ENCODE measurements at regions not wholly inside any gene's neighbourhood (a gene's known extent, or its start where the extent isn't known, plus 50 kb on each side); places are given as distances from the start of the nearest gene placed in this dataset.

- WGBS: 93% methylated on average over 8 of the region's 8 CpGs
- Histone ChIP-seq H3K36me3 (no peaks in the 10 kb centered on the region), H3K4me1 (no peaks in the 10 kb centered on the region), H3K9me3 (peaks cover 0 to 8% (median 0%) of the 10 kb centered on the region in 4 donors), H3K27me3 (peaks cover 0 to 44% (median 3%) of the 10 kb centered on the region in 4 donors), H3K27ac (replicated peaks in 1 of 4) (no peak overlapping the region), H3K4me3 (no peak overlapping the region)
- DNase-seq (ENCODE audit: extremely low spot score): no peak
- TF ChIP-seq, protein P1, sequence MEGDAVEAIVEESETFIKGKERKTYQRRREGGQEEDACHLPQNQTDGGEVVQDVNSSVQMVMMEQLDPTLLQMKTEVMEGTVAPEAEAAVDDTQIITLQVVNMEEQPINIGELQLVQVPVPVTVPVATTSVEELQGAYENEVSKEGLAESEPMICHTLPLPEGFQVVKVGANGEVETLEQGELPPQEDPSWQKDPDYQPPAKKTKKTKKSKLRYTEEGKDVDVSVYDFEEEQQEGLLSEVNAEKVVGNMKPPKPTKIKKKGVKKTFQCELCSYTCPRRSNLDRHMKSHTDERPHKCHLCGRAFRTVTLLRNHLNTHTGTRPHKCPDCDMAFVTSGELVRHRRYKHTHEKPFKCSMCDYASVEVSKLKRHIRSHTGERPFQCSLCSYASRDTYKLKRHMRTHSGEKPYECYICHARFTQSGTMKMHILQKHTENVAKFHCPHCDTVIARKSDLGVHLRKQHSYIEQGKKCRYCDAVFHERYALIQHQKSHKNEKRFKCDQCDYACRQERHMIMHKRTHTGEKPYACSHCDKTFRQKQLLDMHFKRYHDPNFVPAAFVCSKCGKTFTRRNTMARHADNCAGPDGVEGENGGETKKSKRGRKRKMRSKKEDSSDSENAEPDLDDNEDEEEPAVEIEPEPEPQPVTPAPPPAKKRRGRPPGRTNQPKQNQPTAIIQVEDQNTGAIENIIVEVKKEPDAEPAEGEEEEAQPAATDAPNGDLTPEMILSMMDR (IDR thresholded peaks at IDR 0.05): no peak
- TF ChIP-seq POLR2AphosphoS5 (IDR thresholded peaks at IDR 0.05): no peak
- TF ChIP-seq EP300 (IDR thresholded peaks at IDR 0.05): no peak
- intact Hi-C loops (cut with DNase I): no loop called here
Observed at GRCh38 chr11:119921571-119921970, 192.6 kb upstream of the NECTIN1 start.

GRCh38 chr11:119920666-119921387 lies 191.8 kb upstream of the NECTIN1 start:
- intact Hi-C loops (cut with DNase I): no loop called here
- WGBS: 75% methylated on average over 27 of the region's 27 CpGs
- DNase-seq (ENCODE audit: extremely low spot score): no peak
- no peak overlapping the region for H3K27ac ChIP-seq (replicated peaks in 1 of 4)
- peaks cover 0 to under 1% (median 0%) of the 10 kb centered on the region in 4 donors for H3K9me3 ChIP-seq
- no peaks in the 10 kb centered on the region for H3K4me1 ChIP-seq
- no peaks in the 10 kb centered on the region for H3K36me3 ChIP-seq
- H3K27me3 ChIP-seq: peaks cover 0 to 46% (median 3%) of the 10 kb centered on the region in 4 donors
- TF ChIP-seq POLR2AphosphoS5 (IDR thresholded peaks at IDR 0.05) (no peak), POLR2A (IDR thresholded peaks at IDR 0.05; ENCODE audit: low read depth) (no peak), EP300 (IDR thresholded peaks at IDR 0.05) (no peak)
- TF ChIP-seq, protein P1 (IDR thresholded peaks at IDR 0.05): no peak
- no peak overlapping the region for H3K4me3 ChIP-seq

DNA sequence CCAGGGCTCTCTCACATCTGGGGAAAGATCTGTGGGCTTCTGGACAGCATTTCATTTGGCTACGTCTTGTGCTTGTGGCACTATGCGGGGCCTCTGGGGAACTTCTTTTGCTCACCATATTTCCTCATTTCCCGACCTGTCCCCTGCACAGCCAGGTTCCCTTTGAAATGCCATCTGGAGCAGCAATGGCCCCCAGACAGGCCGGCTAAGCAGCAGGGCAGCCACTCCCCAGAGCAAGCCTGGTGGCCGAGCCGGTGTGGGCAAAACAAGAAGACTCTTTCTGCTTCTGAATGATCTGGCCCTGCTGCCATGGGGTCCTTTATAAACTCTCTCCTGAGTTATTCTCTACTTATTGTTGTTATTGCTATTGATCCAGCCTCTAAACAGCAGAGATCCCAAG lies 190.7 kb upstream of the NECTIN1 start:
- Histone ChIP-seq H3K4me3 (no peak overlapping the region), H3K9me3 (no peaks in the 10 kb centered on the region), H3K27ac (replicated peaks in 1 of 4) (no peak overlapping the region), H3K36me3 (no peaks in the 10 kb centered on the region), H3K27me3 (peaks cover 0 to 46% (median 3%) of the 10 kb centered on the region in 4 donors), H3K4me1 (no peaks in the 10 kb centered on the region)
- WGBS: 59% methylated on average over 6 of the region's 6 CpGs
- DNase-seq (ENCODE audit: extremely low spot score): no peak
- intact Hi-C loops (cut with DNase I): no loop called here
- TF ChIP-seq EP300 (IDR thresholded peaks at IDR 0.05) (no peak), POLR2AphosphoS5 (IDR thresholded peaks at IDR 0.05) (no peak), POLR2A (IDR thresholded peaks at IDR 0.05; ENCODE audit: low read depth) (no peak)
- TF ChIP-seq, protein P1 (IDR thresholded peaks at IDR 0.05): no peak

DNA sequence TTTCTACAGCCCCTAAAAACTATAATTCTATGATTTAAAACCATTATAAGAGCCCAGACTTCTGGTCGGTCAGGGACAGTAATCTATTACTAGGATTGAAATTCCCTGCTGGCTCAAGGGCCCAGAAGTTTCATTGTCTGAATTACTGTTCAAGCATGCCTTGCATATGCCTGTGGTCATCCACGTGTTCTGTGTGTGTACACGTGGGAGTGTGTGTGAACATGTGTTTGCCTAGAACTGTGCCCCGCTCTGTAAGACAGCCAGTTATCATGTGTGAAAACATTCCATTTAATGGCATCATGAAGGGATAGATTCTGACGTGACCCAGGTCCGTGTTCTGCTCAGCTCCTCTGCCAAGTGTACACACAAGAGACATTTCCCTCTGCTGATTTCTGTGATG lies 189.3 kb upstream of the NECTIN1 start:
- no peaks in the 10 kb centered on the region for H3K4me1 ChIP-seq
- no peaks in the 10 kb centered on the region for H3K36me3 ChIP-seq
- intact Hi-C loops (cut with DNase I): no loop called here
- no peak overlapping the region for H3K27ac ChIP-seq (replicated peaks in 1 of 4)
- 53% methylated on average over 6 of the region's 6 CpGs for WGBS
- H3K27me3 ChIP-seq: peaks cover 0 to 50% (median 3%) of the 10 kb centered on the region in 4 donors
- no peak for DNase-seq (ENCODE audit: extremely low spot score)
- no peak for TF ChIP-seq POLR2A (IDR thresholded peaks at IDR 0.05; ENCODE audit: low read depth)
- TF ChIP-seq POLR2AphosphoS5 (IDR thresholded peaks at IDR 0.05): no peak
- no peak for TF ChIP-seq EP300 (IDR thresholded peaks at IDR 0.05)
- TF ChIP-seq, protein P1 (IDR thresholded peaks at IDR 0.05): no peak
- H3K4me3 ChIP-seq: no peak overlapping the region
- no peaks in the 10 kb centered on the region for H3K9me3 ChIP-seq

- TF ChIP-seq POLR2A (IDR thresholded peaks at IDR 0.05; ENCODE audit: low read depth): no peak
- no peak for TF ChIP-seq EP300 (IDR thresholded peaks at IDR 0.05)
- no peak for TF ChIP-seq POLR2AphosphoS5 (IDR thresholded peaks at IDR 0.05)
- TF ChIP-seq, protein P1 (IDR thresholded peaks at IDR 0.05): no peak
- no peak for DNase-seq (ENCODE audit: extremely low spot score)
- Histone ChIP-seq H3K9me3 (no peaks in the 10 kb centered on the region), H3K36me3 (no peaks in the 10 kb centered on the region), H3K4me1 (no peaks in the 10 kb centered on the region), H3K27me3 (peaks cover 0 to 49% (median 3%) of the 10 kb centered on the region in 4 donors), H3K4me3 (no peak overlapping the region), H3K27ac (replicated peaks in 1 of 4) (no peak overlapping the region)
- intact Hi-C loops (cut with DNase I): no loop called here
- 63% methylated on average over 2 of the region's 2 CpGs for WGBS
Observed at GRCh38 chr11:119916568-119916967, 187.6 kb upstream of the NECTIN1 start.
